ENCODE measurements at regions not wholly inside any gene's neighbourhood (a gene's known extent, or its start where the extent isn't known, plus 50 kb on each side); places are given as distances from the start of the nearest gene placed in this dataset.
A peak's percentile ranks its signal among the peaks of the same experiment; 100 is the strongest.

- Histone ChIP-seq H4K20me1 (no peaks in the 10 kb centered on the region), H3K4me2 (no peak overlapping the region), H3K9ac (no peak overlapping the region), H3K36me3 (no peaks in the 10 kb centered on the region), H3K27me3 (no peaks in the 10 kb centered on the region), H3K27ac (no peak overlapping the region), H3K9me3 (replicated peaks in 1 of 11) (peaks cover 0 to 5% (median under 1%) of the 10 kb centered on the region in 11 experiments; a peak in 4 of 22 replicates), H3K4me3 (no peak overlapping the region), H3K4me1 (peaks cover 0 to 23% (median 13%) of the 10 kb centered on the region in 10 experiments; a peak in 16 of 20 replicates)
- no peak for TF ChIP-seq Cebpa-rat (IDR thresholded peaks at IDR 0.05)
Observed at GRCh38 chr9:675697-676370, 165.7 kb upstream of the DMRT1 start.

DNA sequence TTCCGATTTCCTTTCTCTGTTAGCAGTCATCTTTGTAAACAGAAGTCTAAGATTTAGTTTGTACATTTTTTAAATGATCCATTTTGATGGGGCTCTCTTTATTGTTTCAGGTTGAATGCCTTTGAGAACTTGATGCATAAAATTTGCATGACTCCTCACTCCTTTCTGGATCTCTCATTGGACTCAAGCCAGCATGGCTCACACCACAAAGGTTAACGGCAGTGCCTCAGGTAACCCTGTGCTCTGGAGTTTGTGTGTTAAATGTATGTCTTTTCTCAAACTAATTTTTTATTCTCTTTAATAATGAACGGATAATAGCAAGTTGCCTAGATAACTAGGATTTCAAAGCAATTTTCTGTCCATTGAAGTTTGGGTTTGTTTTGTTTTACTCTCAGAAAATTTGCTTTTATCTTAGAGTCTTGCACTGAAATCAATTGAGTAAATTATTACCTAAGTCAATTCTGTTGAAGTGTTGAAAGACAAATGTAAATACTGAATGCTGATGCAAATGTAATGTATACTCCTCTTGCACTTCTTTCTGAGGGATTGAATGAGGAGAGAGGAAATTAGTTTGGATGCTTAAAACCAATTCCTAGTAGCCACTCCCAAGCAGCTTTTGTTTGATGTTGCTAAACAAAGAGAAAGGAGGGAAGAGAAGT is 164.6 kb upstream of the DMRT1 start:
- H3K4me1 ChIP-seq: peaks cover 0 to 23% (median 13%) of the 10 kb centered on the region in 10 experiments; a peak in 16 of 20 replicates
- H3K36me3 ChIP-seq: no peaks in the 10 kb centered on the region
- peak overlapping the region; percentile 41 to 71 (median 53); a peak in 18 of 22 replicates for H3K4me2 ChIP-seq
- H3K27ac ChIP-seq: no peak overlapping the region
- H3K9ac ChIP-seq: no peak overlapping the region
- no peak for TF ChIP-seq Cebpa-rat (IDR thresholded peaks at IDR 0.05)
- no peak overlapping the region for H3K4me3 ChIP-seq
- no peaks in the 10 kb centered on the region for H4K20me1 ChIP-seq
- no peaks in the 10 kb centered on the region for H3K9me3 ChIP-seq (replicated peaks in 1 of 11)
- H3K27me3 ChIP-seq: no peaks in the 10 kb centered on the region

DNA sequence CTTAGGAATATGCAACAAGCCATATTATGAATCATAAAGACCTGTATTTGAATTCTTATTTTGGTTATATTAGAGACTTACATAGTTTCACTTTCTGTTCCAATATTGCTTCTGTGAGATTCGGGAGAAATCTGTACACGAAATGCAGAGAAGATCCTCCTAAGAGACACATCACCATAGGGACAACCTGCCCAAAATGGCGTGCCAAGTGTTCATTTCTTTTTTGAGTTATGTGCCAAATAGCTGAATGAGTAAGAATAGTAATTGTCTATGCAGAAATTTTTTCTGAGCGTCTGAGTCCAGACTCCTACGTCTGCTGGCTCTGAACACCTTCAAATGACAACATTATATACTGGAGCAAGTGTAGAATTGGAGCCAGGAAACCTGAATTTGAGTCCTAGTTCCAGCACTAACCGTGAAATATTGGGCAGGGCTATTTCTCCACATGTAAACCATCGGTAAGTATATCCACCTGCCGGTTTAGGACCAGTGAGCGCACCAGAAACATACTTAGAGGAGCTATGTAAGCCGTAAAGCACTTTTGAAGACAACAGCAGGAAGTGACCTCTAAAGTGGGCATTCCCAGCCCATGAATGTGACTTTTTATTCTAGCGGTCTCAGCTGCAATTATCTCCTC is 163.9 kb upstream of the DMRT1 start:
- Histone ChIP-seq H4K20me1 (no peaks in the 10 kb centered on the region), H3K4me2 (peak overlapping the region; percentile 41 to 71 (median 53)), H3K27me3 (no peaks in the 10 kb centered on the region), H3K9me3 (replicated peaks in 1 of 11) (no peaks in the 10 kb centered on the region), H3K27ac (no peak overlapping the region), H3K4me3 (no peak overlapping the region), H3K9ac (no peak overlapping the region), H3K36me3 (no peaks in the 10 kb centered on the region), H3K4me1 (peaks cover 0 to 23% (median 13%) of the 10 kb centered on the region in 10 experiments; a peak in 16 of 20 replicates)
- TF ChIP-seq Cebpa-rat (IDR thresholded peaks at IDR 0.05): no peak

GRCh38 chr9:678897-679296 is 162.6 kb upstream of the DMRT1 start:
- H3K27me3 ChIP-seq: no peaks in the 10 kb centered on the region
- no peak overlapping the region for H3K4me2 ChIP-seq
- TF ChIP-seq Cebpa-rat (IDR thresholded peaks at IDR 0.05): no peak
- H3K4me3 ChIP-seq: no peak overlapping the region
- peaks cover under 1 to 19% (median 11%) of the 10 kb centered on the region in 10 experiments; a peak in 16 of 20 replicates for H3K4me1 ChIP-seq
- no peaks in the 10 kb centered on the region for H3K36me3 ChIP-seq
- no peaks in the 10 kb centered on the region for H3K9me3 ChIP-seq (replicated peaks in 1 of 11)
- H4K20me1 ChIP-seq: no peaks in the 10 kb centered on the region
- no peak overlapping the region for H3K9ac ChIP-seq
- H3K27ac ChIP-seq: no peak overlapping the region

DNA sequence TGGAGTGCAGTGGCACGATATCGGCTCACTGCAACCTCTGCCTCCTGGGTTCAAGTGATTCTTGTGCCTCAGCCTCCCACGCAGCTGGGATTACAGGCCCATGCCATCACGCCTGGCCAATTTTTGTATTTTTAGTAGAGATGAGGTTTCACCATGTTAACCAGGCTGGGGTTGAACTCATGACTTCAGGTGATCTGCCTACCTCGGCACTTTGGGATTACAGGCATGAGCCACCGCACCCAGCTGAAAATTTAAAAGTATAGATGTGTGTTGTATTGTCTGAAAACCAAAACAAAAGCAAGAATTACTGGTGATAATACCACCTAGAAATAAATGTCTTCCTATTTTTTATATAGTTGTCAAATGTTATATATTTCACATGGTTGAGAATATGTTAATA is 162.0 kb upstream of the DMRT1 start:
- H3K9ac ChIP-seq: no peak overlapping the region
- no peaks in the 10 kb centered on the region for H4K20me1 ChIP-seq
- no peaks in the 10 kb centered on the region for H3K36me3 ChIP-seq
- H3K4me2 ChIP-seq: no peak overlapping the region
- TF ChIP-seq Cebpa-rat (IDR thresholded peaks at IDR 0.05): no peak
- no peak overlapping the region for H3K4me3 ChIP-seq
- no peak overlapping the region for H3K27ac ChIP-seq
- peaks cover 6 to 14% (median 10%) of the 10 kb centered on the region in 10 experiments; a peak in 18 of 20 replicates for H3K4me1 ChIP-seq
- no peaks in the 10 kb centered on the region for H3K27me3 ChIP-seq
- no peaks in the 10 kb centered on the region for H3K9me3 ChIP-seq (replicated peaks in 1 of 11)

DNA sequence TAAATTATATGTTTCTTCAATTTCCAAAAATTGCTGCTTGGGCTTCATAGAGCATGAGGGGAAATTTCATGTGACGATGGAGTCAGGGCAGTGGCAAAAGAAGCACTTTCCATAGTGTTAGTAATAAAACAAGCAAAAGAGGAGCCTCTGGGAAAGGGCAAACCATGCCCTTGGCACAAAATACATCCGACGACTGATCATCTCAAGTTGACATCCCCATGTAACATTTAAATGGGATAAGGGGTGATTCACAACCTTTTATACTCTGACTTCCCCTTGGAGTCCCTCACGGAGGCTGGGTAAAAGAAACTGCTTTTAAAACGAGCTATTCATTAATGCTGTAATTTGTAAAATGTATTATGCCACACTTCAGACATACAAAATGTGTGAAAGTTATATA is 161.4 kb upstream of the DMRT1 start:
- H4K20me1 ChIP-seq: no peaks in the 10 kb centered on the region

DNA sequence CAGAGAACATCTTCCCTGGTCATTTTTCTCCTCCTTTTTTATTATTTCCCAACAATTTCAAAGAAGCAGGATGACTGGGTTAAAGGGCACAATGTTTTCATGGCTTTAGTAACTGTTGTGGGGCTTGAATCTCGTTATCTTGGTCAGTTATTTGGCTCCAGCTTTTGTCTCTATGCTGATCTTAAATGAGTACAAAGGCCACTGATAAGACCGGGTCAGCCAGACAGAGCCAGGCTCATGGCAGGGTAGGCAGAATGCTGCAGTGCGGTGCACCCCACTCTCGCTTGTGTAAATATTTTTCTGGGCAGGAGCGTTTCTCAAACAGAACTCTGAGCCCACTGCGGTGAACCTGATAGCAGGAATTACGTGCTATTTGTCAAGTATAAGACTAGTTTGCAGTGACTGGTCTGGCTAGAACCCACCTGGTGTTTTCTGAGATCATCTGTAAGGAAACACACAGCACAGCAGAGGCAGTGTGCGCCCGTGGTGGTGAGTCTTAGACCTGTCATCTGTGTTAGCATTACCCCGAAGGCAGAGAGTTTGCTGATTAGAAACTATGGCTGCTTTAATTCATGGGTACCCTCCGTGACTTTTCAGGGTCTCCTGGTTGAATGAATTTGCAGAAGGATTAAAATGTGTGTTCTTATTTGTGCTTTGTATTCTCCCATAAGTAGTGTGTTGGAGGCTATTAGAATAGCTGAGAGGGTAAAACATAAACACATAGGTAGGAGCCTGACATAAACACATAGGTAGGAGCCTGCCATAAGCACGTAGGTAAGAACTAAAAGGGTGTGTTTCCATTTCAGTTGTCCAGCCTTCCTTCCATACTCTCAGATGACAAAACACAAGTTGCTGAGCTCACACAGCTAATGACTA is 158.6 kb upstream of the DMRT1 start:
- no peaks in the 10 kb centered on the region for H3K9me3 ChIP-seq (replicated peaks in 1 of 11)
- H3K4me2 ChIP-seq: no peak overlapping the region
- H3K9ac ChIP-seq: no peak overlapping the region
- H3K36me3 ChIP-seq: no peaks in the 10 kb centered on the region
- H3K4me1 ChIP-seq: peaks cover 1 to 17% (median 2%) of the 10 kb centered on the region in 10 experiments; a peak in 18 of 20 replicates
- TF ChIP-seq Cebpa-rat (IDR thresholded peaks at IDR 0.05): no peak
- no peak overlapping the region for H3K27ac ChIP-seq
- H3K4me3 ChIP-seq: no peak overlapping the region
- no peaks in the 10 kb centered on the region for H3K27me3 ChIP-seq
- H4K20me1 ChIP-seq: no peaks in the 10 kb centered on the region

More for the DNA sequence above, 161.4 kb upstream of the DMRT1 start:
- H3K9me3 ChIP-seq (replicated peaks in 1 of 11): no peaks in the 10 kb centered on the region
- TF ChIP-seq Cebpa-rat (IDR thresholded peaks at IDR 0.05): no peak
- peaks cover 6 to 18% (median 10%) of the 10 kb centered on the region in 10 experiments; a peak in 19 of 20 replicates for H3K4me1 ChIP-seq
- no peak overlapping the region for H3K4me2 ChIP-seq
- H3K27ac ChIP-seq: no peak overlapping the region
- H3K4me3 ChIP-seq: no peak overlapping the region
- H3K9ac ChIP-seq: no peak overlapping the region
- no peaks in the 10 kb centered on the region for H3K36me3 ChIP-seq
- no peaks in the 10 kb centered on the region for H3K27me3 ChIP-seq

GRCh38 chr9:683509-684021 is 157.9 kb upstream of the DMRT1 start:
- Histone ChIP-seq H3K27ac (no peak overlapping the region), H3K9me3 (replicated peaks in 1 of 11) (no peaks in the 10 kb centered on the region), H3K27me3 (no peaks in the 10 kb centered on the region), H4K20me1 (no peaks in the 10 kb centered on the region), H3K9ac (no peak overlapping the region), H3K36me3 (no peaks in the 10 kb centered on the region), H3K4me2 (no peak overlapping the region), H3K4me1 (peaks cover 0 to 17% (median 9%) of the 10 kb centered on the region in 10 experiments; a peak in 19 of 20 replicates), H3K4me3 (no peak overlapping the region)
- TF ChIP-seq Cebpa-rat (IDR thresholded peaks at IDR 0.05): no peak

Measured in BLaER1 treated with 17β-estradiol and CSF1 and Interleukin-3, amounts not matched to agents 10 nM and 100 nM (cell line).